CD4-positive, alpha-beta T cell treated with Interleukin-15 for 1 hour (primary cell): ENCODE measurements at regions not wholly inside any gene's neighbourhood (a gene's known extent, or its start where the extent isn't known, plus 50 kb on each side); places are given as distances from the start of the nearest gene placed in this dataset.

Experiments used
- DNase-seq: peaks from one replicate; pipeline ENCODE4 v3.0.0-alpha.2; 2020

GRCh38 chr4:13024147-13025105, 459.7 kb downstream of the RAB28 start:
- DNase-seq: no peak

GRCh38 chr4:13007802-13008470, 476.2 kb downstream of the RAB28 start:
- no peak for DNase-seq

GRCh38 chr4:12993923-12994322, 490.2 kb downstream of the RAB28 start:
- DNase-seq: no peak

- no peak for DNase-seq
Measured at GRCh38 chr4:12987284-12987683, 496.9 kb downstream of the RAB28 start.

GRCh38 chr4:12979797-12980196, 504.3 kb downstream of the RAB28 start:
- DNase-seq: no peak

GRCh38 chr4:12978310-12978709, 505.8 kb downstream of the RAB28 start:
- no peak for DNase-seq

GRCh38 chr4:12975511-12975910, 508.6 kb downstream of the RAB28 start:
- DNase-seq: no peak

- DNase-seq: no peak
Measured at GRCh38 chr4:12973522-12973921, 510.6 kb downstream of the RAB28 start.

- no peak for DNase-seq
Measured at GRCh38 chr4:12968345-12968744, 515.8 kb downstream of the RAB28 start.

GRCh38 chr4:12966726-12967125, 517.4 kb downstream of the RAB28 start:
- no peak for DNase-seq

GRCh38 chr4:12965334-12965733, 518.8 kb downstream of the RAB28 start:
- DNase-seq: no peak

GRCh38 chr4:12963912-12964311, 520.2 kb downstream of the RAB28 start:
- no peak for DNase-seq

GRCh38 chr4:12963291-12963690, 520.8 kb downstream of the RAB28 start:
- DNase-seq: no peak

GRCh38 chr4:12961713-12962112, 522.4 kb downstream of the RAB28 start:
- DNase-seq: no peak

GRCh38 chr4:12958436-12958835, 525.7 kb downstream of the RAB28 start:
- DNase-seq: no peak

GRCh38 chr4:12957108-12957507, 527.0 kb downstream of the RAB28 start:
- DNase-seq: no peak

GRCh38 chr4:12956026-12956425, 528.1 kb downstream of the RAB28 start:
- DNase-seq: no peak

GRCh38 chr4:12949719-12950490, 534.2 kb downstream of the RAB28 start:
- DNase-seq: no peak

- DNase-seq: no peak
Measured at GRCh38 chr4:12943069-12943468, 541.1 kb downstream of the RAB28 start.

GRCh38 chr4:12933760-12934221, 550.3 kb downstream of the RAB28 start:
- DNase-seq: no peak

GRCh38 chr4:12932203-12932788, 551.8 kb downstream of the RAB28 start:
- DNase-seq: no peak

- DNase-seq: no peak
Measured at GRCh38 chr4:12929784-12930183, 554.4 kb downstream of the RAB28 start.

- no peak for DNase-seq
Measured at GRCh38 chr4:12928751-12929150, 555.4 kb downstream of the RAB28 start.
